HEK293T (cell line): ENCODE measurements at regions not wholly inside any gene's neighbourhood (a gene's known extent, or its start where the extent isn't known, plus 50 kb on each side); places are given as distances from the start of the nearest gene placed in this dataset.
"Not testable (repeated sequence)": the region's sequence is repeated elsewhere in the genome, so short reads cannot be mapped to it uniquely, and the experiment has no call there.

Source experiments
- CTCF ChIA-PET: fragments of 350-600 bp; formaldehyde crosslinking; extraction: SDS; loops from one replicate; lab custom pipeline; 2021; ENCODE audit warnings: antibody characterized with exemption, inconsistent platforms; lab: Yijun Ruan, JAX
- POLR2A ChIA-PET: fragments of 350-600 bp; formaldehyde crosslinking; extraction: SDS; loops from one replicate; lab custom pipeline; 2020; ENCODE audit warnings: antibody characterized with exemption, inconsistent platforms; lab: Yijun Ruan, JAX
- DNase-seq: peaks from one replicate; pipeline ENCODE4 v3.0.0; 2012; ENCODE audit warnings: mixed read lengths; ENCODE audit errors: extremely low spot score
- ARNT ChIP-seq: fragments of 450-650 bp; IDR thresholded peaks from 2 replicates; pipeline ENCODE4 v1.6.1; 2017; ENCODE audit warnings: mild to moderate bottlenecking
- BHLHE40 ChIP-seq: fragments of 450-650 bp; IDR thresholded peaks from 2 replicates; pipeline ENCODE4 v1.6.1; 2016; ENCODE audit warnings: mild to moderate bottlenecking, moderate library complexity, borderline replicate concordance
- CTBP1 ChIP-seq: fragments of 450-650 bp; IDR thresholded peaks from 2 replicates; pipeline ENCODE4 v1.6.1; 2016; ENCODE audit warnings: borderline replicate concordance
- ELF4 ChIP-seq: fragments of 450-650 bp; IDR thresholded peaks from 2 replicates; pipeline ENCODE4 v1.6.1; 2017; ENCODE audit warnings: antibody characterized with exemption
- FOXA1 ChIP-seq: fragments of 450-650 bp; IDR thresholded peaks from 2 replicates; pipeline ENCODE4 v1.6.1; 2016; ENCODE audit warnings: mild to moderate bottlenecking
- FOXK2 ChIP-seq: fragments of 450-650 bp; IDR thresholded peaks from 2 replicates; pipeline ENCODE4 v1.6.1; 2016; ENCODE audit warnings: mild to moderate bottlenecking
- FOXM1 ChIP-seq: fragments of 450-650 bp; IDR thresholded peaks from 2 replicates; pipeline ENCODE4 v1.6.1; 2017; ENCODE audit warnings: mild to moderate bottlenecking, borderline replicate concordance
- HDGF ChIP-seq: fragments of 450-650 bp; IDR thresholded peaks from 2 replicates; pipeline ENCODE4 v1.6.1; 2017; ENCODE audit warnings: antibody characterized with exemption, borderline replicate concordance
- L3MBTL2 ChIP-seq: fragments of 450-650 bp; conservative IDR thresholded peaks from 2 replicates; pipeline ENCODE4 v1.6.1; 2016; ENCODE audit warnings: mild to moderate bottlenecking
- LEF1 ChIP-seq: fragments of 450-650 bp; IDR thresholded peaks from 2 replicates; pipeline ENCODE4 v1.6.1; 2017; ENCODE audit warnings: mild to moderate bottlenecking, borderline replicate concordance
- NFRKB ChIP-seq: fragments of 450-650 bp; IDR thresholded peaks from 2 replicates; pipeline ENCODE4 v1.6.1; 2016; ENCODE audit warnings: mild to moderate bottlenecking, moderate library complexity
- SP1 ChIP-seq: fragments of 450-650 bp; IDR thresholded peaks from 2 replicates; pipeline ENCODE4 v1.6.1; 2017
- SUZ12 ChIP-seq: fragments of 450-650 bp; IDR thresholded peaks from 2 replicates; pipeline ENCODE4 v1.6.1; 2016; ENCODE audit warnings: mild to moderate bottlenecking
- TARDBP ChIP-seq: fragments of 450-650 bp; IDR thresholded peaks from 2 replicates; pipeline ENCODE4 v1.6.1; 2016
- ZNF384 ChIP-seq: fragments of 450-650 bp; IDR thresholded peaks from 2 replicates; pipeline ENCODE4 v1.6.1; 2016
- TF ChIP-seq, protein P1 (sequence below): fragments of 450-650 bp; IDR thresholded peaks from 2 replicates; pipeline ENCODE4 v1.6.1; 2016

DNA sequence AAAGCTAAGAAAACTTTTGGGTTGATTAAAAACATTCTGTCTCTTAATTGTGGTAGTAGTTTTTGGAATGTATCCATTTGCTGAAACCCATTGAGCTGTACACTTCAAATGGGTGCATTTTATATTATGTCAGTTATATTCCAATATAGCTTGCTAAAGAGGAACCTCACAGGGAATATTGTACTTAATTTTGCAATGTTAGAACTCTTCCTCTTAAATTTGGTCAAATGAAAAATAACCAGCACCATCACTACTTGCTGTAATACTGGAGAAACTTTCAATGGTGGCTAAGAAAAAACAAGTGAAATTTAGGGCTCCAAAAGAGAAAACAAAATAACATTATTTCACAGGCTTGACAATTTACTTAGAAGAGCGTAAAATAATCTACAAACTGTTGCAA, 651.5 kb downstream of the MAFB start:
- ChIA-PET CTCF (no interaction called here), POLR2A (no interaction called here)
- no peak for TF ChIP-seq NFRKB
- no peak for TF ChIP-seq HDGF
- TF ChIP-seq ZNF384: no peak
- TF ChIP-seq FOXM1: no peak
- no peak for TF ChIP-seq TARDBP
- TF ChIP-seq LEF1: no peak
- no peak for TF ChIP-seq L3MBTL2
- no peak for TF ChIP-seq ELF4
- no peak for TF ChIP-seq CTBP1
- no peak for DNase-seq

DNA sequence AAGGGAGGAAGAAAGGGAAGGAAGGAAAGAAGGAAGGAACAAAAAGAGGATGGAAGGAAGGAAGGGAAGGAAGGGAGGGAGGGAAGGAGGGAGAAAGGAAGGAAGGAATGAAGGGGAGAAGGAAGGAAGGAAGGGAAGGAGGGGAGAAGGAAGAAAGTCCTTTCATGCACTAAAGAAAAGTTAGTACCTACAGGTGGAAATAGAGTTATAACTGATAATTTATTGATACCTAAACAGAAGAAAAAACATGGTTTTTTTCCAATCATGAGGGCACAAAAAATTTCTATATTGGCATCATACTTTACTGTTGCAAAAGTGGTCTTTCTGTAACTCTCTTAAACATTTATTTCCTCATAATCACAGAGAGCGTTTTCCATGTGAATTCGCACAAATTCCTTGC, 659.4 kb downstream of the MAFB start:
- CTCF ChIA-PET: no interaction called here

DNA sequence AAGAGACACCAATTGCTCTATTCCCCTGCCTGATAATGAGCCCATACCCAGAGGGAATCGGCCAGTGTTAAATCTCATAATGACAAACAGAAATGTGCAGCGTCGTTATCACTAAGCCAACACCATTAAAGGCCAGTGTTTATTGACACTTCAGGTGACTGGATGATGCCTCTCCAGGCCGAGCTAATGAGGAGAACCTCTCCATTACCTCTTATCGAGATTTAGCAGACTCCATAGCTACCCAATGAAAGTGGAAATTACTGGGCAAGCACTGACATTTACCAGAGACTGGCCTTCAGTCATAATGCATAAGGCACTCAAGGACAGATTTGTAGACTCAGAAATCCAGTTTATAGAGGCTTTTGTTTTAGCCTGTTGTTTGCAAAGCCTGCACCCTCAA, 669.5 kb downstream of the MAFB start:
- no peak for DNase-seq
- CTCF ChIA-PET: no interaction called here
- POLR2A ChIA-PET: no interaction called here
- TF ChIP-seq FOXK2: no peak
- TF ChIP-seq, protein P1, sequence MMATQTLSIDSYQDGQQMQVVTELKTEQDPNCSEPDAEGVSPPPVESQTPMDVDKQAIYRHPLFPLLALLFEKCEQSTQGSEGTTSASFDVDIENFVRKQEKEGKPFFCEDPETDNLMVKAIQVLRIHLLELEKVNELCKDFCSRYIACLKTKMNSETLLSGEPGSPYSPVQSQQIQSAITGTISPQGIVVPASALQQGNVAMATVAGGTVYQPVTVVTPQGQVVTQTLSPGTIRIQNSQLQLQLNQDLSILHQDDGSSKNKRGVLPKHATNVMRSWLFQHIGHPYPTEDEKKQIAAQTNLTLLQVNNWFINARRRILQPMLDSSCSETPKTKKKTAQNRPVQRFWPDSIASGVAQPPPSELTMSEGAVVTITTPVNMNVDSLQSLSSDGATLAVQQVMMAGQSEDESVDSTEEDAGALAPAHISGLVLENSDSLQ: no peak
- no peak for TF ChIP-seq SUZ12
- TF ChIP-seq L3MBTL2: no peak
- no peak for TF ChIP-seq NFRKB
- no peak for TF ChIP-seq TARDBP
- TF ChIP-seq ELF4: no peak
- TF ChIP-seq SP1: no peak
- TF ChIP-seq LEF1: no peak
- TF ChIP-seq BHLHE40: no peak

More for the DNA sequence above, 659.4 kb downstream of the MAFB start:
- no peak for DNase-seq
- POLR2A ChIA-PET: no interaction called here
- TF ChIP-seq FOXM1: no peak
- TF ChIP-seq LEF1: no peak
- no peak for TF ChIP-seq BHLHE40
- TF ChIP-seq FOXK2: no peak
- no peak for TF ChIP-seq FOXA1
- no peak for TF ChIP-seq SP1
- TF ChIP-seq TARDBP: no peak
- TF ChIP-seq L3MBTL2: no peak
- TF ChIP-seq SUZ12: no peak
- TF ChIP-seq ARNT: no peak
- TF ChIP-seq, protein P1: no peak
- TF ChIP-seq ZNF384: no peak
- no peak for TF ChIP-seq NFRKB
- no peak for TF ChIP-seq HDGF
- TF ChIP-seq ELF4: no peak

DNA sequence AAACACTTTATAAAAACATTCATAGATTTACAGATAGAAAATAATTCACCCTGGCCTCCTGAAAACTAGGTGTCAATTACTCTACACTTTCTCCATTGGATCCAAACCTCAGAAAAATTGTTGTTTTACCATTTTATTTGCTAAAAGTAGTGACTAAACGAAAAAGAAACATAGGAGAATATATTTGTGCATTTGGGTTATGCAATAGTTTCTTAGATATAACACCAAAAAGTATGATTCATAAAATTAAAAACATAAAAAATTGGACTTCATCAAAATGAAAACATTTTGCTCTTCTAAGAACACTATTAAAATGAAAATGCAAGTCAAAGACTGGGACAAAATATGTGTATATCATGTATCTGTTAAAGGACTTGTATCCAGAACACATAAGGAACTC, 671.3 kb downstream of the MAFB start:
- TF ChIP-seq FOXA1 (no peak), ZNF384 (no peak)
- POLR2A ChIA-PET: no interaction called here
- CTCF ChIA-PET: no interaction called here
- DNase-seq: no peak

DNA sequence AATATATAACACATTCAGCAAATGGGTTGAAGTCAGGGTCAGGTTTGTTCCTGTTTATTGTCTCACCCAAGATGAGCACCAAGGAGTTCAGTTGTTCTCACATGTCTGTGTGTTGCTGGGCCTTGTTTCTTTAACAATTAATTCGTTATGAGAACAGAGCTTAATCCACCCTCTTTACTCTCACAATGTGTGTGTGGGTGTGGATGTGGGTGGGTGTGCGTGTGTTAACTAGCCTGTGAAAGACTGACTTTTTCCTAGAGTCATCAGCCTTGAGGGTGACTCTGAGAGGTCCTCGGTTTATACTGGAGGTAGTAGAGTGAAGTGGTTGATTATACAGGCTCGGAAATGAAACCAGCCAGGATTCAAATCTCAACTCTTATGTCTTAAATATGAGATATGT, 672.1 kb downstream of the MAFB start:
- POLR2A ChIA-PET: no interaction called here
- no peak for DNase-seq
- TF ChIP-seq SUZ12 (no peak), CTBP1 (no peak), HDGF (no peak), NFRKB (no peak), FOXA1 (no peak), L3MBTL2 (no peak), LEF1 (no peak), SP1 (no peak), ELF4 (no peak), ZNF384 (no peak), ARNT (no peak), BHLHE40 (no peak), FOXM1 (no peak), FOXK2 (no peak), TARDBP (no peak)
- TF ChIP-seq, protein P1: no peak
- CTCF ChIA-PET: no interaction called here

DNA sequence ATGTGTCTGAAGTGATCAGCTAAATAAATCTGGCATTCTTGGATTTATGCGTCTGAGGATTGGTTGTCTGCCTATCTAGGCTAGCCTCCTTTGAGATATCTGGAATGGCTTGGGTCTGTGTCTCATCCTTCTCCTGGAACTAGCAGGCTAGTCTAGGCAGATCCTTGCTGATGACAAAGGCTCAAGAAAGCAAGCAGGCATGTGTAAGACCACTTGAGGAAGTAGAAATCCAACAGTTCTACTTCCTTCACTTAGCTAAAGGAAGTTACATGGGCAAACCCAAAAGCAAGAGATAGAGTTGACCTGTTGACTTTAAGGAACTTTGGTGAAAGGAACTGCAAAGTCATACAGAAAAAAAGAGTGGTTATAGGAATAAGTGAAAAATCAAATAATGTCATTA, 672.6 kb downstream of the MAFB start:
- no peak for TF ChIP-seq TARDBP
- no peak for TF ChIP-seq LEF1
- TF ChIP-seq, protein P1: no peak
- TF ChIP-seq ARNT: no peak
- ChIA-PET CTCF (interaction anchor here (0.5 kb wide), 1 partner anchor 18 kb away, joined by 3 read pairs; no protein-coding TSS in a partner anchor), POLR2A (no interaction called here)
- no peak for DNase-seq

DNA sequence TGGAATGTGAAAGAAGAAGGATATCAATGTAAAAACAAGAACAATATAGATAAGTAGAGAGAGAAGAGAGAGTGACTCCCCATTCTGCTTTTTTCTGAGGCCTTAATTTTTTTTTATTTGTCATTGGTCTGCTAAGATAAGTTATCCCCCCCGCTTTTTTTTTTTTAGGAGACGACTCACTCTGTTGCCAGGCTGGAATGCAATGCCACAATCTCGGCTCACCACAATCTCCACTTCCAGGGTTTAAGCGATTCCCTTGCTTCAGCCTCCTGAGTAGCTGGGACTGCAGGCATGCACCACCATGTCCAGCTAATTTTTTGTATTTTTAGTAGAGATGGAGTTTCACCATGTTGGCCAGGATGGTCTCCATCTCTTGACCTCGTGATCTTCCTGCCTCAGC, 677.0 kb downstream of the MAFB start:
- POLR2A ChIA-PET, DNase-seq, CTCF ChIA-PET: not testable (repeated sequence)
